Femur (tissue), 1 donor: ENCODE measurements at regions not wholly inside any gene's neighbourhood (a gene's known extent, or its start where the extent isn't known, plus 50 kb on each side); places are given as distances from the start of the nearest gene placed in this dataset.
"Not testable (repeated sequence)": the region's sequence is repeated elsewhere in the genome, so short reads cannot be mapped to it uniquely, and the experiment has no call there.

ENCODE experiments used
- DNase-seq: peaks from one replicate; pipeline ENCODE4 v3.0.0-alpha.2; 2017

DNA sequence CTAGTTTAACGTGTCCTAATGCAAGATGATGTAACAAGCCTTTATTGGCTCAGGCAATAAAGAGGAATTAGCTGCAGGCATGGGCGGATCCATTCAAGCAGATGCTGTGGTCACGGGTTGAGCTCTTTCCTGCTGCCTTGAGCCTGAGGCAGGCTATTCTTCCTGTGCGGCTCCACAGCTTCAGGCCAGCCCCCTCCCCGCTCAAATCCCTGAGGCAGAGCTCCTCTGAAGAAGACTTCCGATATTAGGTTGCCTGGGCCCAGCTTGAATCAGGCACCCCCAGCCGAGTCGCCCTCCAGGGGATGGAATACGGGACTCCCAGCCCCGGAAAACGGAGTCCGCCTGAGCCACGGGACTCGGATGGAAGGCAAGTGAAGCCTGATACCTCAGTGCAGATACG is 95.0 kb upstream of the RUFY1 start:
- no peak for DNase-seq

DNA sequence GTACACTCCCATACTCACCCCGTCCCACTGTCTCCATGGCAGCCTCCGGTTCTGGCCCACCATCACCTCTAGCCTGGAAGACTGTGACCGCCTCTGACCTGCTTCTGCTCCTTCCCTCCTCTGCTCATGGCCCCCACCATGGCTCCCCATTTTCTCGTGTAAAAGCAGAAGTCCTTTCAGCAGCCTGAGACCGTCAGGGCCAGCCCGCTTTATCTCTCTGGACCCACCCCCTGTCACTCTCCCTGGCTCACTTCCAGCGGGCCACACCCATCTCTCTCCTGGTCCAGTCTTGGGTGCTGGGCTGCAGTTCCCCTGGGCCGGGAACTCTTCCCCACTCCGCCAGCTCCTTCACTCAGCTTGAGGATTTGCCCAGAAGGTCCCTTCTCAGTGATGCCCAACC is 96.0 kb upstream of the RUFY1 start:
- DNase-seq, result no peak

DNA sequence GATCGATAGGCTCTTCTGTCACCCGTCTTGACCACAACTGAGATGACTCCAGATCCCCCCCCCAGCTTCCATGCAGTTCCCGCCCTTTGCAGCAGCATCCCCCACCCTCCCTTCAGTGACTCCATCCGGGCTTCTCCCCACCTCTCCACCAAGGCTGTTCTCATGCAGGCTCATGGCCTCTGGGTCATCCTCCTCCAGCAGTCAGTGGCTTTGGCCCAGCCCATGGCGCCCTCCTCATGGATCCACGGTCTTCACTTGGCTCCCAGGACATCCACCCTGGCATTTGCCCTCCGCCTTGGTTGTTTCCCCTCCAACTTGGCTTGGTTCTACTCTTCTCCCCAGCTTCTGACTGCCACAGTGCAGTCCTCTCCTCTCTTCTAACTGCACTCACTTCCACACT is 96.7 kb upstream of the RUFY1 start:
- no peak for DNase-seq

DNA sequence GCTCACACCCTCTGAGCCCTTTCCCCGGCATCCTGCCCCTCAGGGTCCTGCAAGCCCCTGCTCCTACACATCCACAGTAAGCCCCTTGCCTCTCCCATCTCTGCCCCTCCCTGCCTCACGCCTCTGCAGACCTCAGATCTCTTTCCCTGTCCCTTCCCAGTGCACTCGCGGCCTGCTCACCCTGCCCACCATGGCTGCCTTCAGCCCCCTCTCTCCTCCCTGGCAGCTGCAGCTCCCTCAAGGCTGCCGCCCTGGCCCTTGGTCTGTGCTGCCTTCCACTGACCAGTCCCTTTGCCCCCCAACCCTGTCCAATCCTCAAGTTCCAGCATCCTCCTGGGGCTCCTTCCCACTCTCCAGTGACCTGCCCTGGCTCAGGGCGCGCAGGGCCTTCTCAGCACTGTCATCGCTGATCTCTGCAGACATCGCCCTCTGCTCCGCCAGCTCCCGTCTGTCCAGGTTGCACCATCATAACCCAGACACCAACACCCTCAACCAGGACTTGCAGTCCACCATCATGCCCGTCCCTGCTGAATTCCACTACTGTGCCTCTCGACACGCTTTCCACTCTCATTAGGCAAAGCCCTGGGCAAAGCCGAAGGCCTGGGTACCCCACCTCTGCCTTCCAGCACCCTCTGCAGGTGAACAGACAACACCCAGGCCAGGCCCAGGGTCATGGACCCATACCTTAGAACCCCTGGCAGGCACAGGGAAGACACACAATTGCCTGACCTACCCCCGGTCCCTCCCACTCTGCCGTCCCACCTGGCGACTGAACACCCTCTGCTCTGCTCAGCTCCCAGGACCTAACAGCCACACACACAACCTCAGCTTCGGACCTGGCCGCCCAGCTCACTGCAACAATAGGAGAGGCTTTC is 97.8 kb upstream of the RUFY1 start:
- DNase-seq, result no peak

DNA sequence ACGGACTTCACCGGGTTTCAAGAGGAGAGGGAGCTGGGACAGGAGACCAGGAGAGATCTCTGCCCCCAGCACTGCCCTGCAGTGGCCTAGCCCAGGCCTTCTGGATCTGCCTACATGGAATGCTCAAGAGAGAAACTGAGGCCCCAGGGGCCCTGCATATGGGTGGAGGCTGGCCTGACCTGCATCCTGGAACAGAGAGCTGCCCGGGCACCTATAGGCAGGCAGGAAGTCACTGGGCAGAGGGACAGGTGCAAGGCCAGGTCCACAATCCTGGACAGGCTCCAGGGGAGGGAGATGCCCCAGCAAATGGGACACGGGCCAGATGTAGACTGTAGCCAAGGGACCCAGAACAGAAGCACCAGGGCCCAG is 98.5 kb upstream of the RUFY1 start:
- no peak for DNase-seq

DNA sequence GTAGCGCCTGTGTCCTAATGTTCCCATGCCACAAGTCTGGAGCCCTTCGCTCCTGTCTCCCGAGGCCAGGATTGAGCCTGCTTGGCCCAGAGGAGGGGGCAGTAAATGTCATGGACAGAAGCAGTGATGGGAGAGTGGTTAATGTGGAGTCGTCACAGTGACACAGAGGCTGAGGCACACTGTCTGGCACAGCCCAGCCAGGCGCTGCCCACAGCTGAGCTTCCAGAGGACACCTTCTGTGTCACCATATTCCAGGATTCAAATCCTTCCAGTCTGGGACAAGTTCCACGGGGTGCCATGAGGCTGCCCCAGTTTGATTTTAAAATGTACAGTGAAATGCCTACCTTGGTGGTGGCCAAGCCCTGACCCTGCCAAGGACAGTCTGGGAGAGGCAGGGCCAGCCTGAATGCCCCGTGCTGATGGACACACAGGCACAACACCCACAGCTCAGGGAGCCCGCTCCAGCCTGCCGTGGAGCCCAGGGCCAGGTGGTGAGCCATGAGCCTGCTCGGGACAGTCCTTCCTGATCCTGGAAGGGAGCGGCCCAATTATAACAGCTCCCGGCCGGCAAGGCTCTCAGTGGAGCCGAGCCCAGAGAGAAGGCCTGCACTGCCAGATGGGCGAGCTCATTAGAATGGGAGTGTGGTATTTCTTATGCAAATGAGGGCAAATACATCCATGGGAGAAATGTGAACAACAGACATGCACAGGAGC is 99.1 kb upstream of the RUFY1 start:
- DNase-seq, result no peak

DNA sequence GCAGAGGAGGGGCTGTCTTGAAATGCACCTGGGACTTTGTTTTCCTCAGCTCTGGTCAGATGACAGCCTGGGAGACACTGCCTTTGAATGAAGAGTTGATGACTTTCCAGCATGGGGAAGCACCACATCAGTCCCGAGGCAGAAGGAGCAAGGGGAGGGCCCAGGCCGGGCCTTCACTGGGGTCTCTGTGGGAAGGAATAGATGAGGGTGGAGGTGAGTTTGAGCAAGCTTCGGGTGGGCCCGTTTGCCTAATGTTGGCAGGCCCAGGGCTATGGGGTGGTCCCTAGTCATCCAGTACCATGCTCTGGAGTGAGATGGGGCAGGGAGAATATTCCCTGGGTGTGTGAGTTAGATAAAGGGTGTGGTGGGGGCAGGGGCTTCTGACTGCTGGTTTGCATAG is 100.4 kb upstream of the RUFY1 start:
- not testable (repeated sequence) for DNase-seq

DNA sequence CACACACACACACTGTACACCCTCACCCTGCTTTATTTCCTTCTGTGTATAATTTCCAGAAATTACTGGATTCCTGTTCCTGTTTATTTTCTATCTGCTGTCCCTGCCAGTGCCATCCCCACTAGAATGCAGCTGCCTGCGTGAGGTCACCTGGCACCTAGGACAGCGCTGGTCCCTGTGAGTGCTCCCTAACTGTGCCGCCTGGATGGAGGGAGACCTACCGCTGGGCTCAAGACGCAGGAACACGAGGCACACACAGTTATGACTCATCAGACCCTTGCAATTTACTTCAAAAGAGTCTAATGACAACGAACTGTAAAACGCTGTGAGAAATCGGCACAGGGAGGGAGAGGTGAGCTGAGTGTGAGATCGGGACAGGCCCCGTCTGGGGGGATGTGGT is 102.1 kb upstream of the RUFY1 start:
- not testable (repeated sequence) for DNase-seq

DNA sequence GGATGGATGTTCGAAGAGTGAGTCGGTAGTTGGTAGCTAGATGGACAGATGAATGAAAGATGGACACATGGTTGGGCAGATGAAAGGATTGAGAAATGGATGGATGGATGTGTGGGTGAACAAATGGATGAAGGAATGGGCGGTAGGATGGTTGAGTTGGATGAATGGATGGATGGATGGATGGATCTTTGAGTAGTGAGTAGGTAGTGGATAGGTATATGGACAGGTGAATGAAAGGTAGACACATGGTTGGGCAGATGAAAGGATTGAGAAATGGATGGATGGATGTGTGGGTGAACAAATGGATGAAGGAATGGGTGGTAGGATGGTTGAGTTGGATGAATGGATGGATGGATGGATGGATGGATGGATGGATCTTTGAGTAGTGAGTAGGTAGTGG is 97.0 kb upstream of the ADAMTS2 start:
- DNase-seq, result not testable (repeated sequence)

DNA sequence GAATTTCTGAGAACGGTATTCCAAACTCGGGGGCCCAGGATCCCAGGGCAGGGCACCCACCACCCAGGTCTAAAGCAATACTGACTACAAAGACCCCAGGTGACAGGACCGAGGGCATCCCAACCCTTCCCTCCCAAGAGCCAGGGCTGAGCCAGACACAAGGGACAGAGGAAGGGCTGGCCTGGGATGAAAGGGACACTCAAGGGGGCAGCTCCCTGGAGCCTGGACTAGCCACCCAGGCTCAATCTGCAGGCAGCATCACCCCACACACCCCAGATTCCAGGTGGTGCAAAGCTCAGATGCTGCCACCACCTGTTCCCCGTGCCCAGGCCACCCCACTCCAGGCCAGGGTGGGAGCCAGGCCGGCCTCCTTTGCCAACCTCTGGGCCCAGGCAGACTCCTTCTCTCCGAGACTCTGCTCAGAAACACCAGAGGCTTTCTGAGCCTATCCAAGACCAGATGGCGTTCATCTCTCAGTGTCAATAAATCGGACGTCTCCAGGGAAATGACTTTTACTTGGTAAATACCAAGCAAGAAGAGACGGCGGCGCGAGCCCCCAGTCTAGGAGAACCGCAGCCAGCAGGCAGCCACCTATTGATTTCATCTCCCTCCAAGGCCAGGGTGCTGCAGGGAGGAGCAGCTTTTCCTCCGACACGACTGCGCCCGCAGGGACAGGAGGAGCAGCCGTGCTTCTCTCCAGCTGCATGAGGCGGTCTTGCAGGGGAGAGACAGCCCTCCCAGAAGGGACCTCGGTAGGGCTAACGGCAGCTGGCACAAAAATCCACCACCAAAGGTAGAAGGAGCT is 94.1 kb upstream of the ADAMTS2 start:
- DNase-seq, result no peak

DNA sequence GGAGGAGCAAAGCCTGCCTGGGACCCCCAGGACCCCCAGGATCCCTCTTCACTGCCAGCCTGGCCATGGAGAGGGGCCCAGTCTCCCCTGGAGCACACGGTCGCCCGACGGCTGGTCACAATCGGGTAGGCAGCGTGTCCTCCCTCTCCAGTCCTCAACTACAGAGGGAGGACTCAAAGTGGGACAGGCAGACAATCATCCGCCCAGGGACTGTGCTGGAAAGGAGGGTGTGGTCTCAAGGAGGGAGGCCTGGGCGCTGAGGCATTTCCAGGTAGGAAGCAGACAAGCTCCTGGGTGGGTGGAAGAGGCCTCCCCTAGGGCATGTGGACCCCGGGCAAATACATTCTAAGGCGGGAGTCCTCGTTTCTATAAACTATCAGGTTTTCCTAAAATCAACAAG is 93.2 kb upstream of the ADAMTS2 start:
- DNase-seq, result no peak

DNA sequence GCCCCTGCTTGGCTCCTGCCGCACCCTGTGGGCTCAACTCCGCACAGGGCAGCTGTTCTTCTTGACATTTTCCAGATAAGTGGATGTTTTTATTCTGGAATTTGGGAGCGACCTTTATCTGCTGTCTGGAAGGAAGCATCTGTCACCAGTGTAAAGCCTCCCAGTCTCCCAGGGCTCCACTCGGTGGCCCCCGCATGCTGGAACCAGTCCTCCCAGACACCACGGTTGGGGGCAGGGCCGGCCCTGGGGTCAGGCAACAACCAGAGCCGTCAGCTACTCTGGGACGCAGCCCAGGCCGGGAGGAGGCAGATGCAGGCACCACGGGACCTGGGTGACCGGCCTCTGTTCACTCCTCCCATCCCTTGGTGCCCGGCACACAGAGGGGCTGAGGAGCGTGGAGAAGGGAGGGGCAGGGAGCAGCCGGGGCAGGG is 92.8 kb upstream of the ADAMTS2 start:
- DNase-seq, result no peak

DNA sequence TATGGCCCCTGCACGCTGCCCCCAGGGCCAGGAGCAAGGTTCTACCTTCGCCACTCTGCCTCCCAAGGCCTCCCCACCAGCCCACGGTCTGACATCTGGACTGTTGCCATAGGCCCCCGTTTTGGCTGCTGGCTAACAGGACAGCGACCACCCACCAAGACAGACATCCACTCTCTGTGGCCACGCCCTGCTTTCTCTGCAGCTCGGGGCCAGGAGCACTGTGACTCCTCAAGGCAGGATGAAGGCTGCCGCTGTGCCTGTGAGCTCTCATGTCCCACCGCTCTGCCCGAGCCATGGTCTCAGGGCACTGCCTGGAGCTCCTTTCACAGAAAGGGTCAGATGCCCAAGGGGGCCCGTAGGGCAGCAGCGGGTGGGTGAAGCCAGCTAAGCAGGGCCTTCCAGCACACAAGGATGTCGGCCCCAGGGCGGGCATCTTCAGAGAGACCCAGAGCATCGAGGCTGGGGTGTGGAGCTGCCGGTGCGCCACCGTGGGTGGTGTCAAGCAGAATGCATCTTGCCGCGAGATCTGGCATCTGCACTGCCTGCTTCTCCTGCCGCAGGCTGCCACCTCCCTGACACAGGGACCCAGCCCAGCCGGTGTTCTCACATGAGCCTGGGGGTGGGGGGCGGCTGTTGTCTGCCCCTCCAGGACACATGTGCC is 92.2 kb upstream of the ADAMTS2 start:
- DNase-seq, result no peak

DNA sequence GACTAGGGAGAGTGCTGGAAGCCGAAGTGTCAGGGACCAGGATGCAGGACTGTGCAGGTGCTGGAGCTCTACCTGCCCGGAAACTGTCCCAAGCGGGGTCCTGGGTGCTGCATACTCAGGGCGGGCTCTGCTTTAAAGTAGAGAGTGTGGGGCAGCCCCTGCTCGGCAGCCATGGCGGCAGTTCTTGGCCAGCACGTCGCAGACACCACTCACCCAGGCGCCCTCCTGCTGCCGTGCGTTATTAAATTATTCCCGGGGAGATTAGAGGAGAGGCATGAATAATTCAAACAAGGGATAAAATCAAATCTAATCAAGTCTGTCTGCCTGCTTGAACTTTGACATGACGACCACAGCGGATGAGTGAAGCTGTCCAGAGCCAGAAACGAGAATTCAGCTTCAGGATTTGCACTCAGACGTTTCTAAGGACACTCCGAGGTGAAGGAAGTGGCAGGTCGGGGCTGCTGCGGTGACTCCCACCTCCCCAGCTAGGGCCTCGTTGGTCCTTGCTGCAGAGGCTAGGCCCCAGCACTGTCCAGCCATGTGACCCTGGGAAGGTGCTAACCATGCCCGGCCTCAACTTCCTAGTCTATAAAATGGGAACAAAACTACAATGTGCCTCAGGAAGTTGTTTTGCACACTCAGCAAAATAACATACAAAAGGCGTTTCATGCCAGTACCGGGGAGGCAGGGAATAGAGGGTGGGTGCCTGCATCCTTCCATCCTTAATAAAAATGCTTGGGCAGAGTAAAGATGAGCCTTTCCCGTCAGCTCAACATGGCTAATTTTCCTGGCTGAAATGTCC is 91.3 kb upstream of the ADAMTS2 start:
- no peak for DNase-seq

DNA sequence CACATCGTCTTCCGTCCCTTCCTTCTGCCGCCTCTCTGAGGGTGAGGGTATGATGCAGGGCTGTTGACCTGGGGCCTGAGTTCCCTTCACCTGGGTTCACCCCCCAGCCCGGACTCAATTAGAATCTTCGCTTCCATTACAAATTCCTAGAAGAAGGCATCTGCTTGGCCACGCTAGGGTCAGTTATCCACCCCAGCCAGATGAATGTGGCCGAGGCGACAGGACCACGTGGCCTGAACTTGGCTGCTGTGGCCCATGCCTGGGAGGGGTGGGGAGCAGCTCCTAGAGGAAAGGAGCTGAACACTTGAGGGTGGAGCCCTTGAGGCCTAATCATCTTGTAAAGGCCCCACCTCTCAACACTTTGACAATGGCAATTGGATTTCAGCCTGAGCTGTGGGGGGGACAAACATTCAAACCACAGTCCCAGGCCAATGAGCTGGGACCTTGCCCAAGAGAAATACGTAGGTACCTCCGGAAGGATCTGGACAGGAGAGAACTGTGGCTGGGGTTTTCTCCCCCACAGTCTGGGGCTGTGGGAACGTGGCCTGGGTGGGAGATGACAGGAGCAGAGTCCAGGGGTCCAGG is 90.6 kb upstream of the ADAMTS2 start:
- DNase-seq, result peak; percentile 7

DNA sequence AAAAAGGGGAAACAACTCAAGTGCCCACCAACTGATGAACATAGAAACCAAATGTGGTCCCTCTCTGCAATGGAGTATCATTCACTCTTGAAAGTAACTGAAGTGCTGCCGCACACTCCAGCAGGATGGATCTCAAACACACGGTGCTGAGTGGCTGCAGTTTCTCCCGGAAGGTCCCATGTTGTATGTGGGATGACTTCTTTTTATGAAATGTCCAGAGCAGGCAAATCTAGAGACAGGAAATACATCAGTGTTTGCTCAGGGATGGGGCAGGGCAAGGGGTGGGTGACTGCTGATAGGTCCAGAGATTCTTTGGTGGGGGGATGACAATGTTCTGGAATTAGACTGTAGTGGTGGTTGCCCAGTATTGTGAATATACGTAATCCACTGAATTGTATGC is 89.9 kb upstream of the ADAMTS2 start:
- DNase-seq, result peak; percentile 4

DNA sequence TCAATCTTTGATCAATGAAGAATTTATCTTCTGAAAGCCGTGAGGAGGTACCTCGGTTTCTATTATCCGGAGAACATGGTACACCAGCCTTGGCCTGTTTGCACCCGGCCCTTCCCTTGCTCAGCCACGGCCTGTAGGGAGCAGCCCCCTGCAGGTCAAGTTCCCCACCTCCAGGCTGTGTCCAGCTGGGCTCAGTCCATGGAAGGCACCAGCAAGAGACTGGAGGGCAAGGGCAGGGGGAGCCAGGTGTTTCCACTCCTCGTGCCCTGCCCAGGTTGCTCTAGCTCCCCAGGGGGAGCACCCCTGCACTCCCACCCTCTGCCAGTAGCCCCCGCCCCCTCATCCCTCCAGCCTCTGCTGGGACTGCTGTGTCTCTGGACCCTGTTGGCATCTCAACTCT is 87.3 kb upstream of the ADAMTS2 start:
- DNase-seq, result peak; percentile 5

DNA sequence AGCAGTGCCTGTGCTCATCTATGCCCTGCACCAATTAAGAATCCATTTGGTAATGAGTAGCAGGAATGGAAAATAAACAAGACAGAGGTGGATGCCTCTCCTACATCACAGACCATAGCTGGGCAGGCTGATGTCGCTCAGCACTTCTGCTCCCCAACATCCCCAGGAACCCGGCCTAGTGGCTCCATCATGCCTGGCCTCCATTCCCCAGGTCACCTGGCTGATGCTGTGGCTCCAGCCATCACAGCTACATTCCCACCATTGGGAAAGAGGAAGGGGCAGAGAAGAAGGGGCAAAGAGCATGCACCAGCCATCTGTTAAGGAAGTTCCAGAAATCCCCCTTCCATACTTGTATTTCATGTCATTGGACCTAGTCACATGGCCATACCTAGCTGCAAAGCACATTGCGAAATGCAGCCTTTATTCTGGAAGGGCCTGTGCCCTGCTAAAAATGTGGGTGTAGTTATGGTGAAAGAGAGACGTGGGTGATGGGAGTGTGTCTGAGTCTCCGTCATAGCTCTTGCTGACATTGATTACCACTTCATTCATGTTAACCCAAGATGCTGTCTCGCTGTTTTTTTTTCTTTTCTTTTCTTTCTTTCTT is 86.1 kb upstream of the ADAMTS2 start:
- peak; percentile 1 for DNase-seq

DNA sequence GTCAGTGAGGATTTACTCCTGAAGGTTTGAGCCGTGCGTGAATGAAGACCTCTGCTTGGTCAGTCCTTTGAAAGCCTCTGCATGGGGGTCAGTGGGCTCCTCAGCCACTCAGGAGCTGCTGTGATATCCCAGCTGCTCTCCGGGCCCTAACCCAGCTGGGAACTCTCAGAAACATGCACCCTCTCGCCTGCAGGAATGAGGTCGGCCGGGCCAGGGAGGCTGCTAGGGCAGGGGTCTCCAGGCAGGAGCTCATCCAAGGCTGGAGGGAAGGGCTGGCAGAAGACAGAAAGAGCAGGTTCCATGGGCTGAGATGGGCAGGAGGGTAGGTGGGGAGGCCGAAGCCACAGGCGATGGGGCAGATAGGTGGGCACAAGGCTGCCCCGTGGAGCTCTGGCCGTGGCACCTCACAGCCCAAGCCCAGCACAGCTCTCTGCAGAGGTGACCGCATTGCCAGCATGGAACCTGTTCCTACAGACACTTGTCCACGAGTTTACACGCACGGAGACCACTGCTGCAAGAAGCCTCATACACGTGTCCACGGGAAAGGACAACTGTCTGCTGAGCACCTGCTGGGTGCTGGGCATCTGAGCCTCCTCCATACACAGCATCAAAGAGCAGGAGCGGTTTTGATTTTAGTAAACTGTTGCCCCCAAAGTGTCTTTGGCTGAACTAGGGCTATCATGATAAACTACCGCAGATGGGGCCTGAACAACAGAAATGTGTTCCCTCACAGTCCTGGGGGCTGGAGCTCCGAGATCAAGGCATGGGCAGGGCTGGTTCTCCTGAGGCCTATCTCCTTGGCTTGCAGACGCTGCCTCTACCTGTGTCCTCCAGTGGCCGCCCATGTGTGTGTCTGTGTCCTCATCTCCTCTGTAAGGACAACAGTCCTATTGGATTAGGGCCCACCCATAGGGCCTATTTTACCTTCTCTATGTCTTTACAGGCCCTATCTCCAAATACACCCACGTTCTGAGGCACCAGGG is 85.2 kb upstream of the ADAMTS2 start:
- DNase-seq, result peak; percentile 10

DNA sequence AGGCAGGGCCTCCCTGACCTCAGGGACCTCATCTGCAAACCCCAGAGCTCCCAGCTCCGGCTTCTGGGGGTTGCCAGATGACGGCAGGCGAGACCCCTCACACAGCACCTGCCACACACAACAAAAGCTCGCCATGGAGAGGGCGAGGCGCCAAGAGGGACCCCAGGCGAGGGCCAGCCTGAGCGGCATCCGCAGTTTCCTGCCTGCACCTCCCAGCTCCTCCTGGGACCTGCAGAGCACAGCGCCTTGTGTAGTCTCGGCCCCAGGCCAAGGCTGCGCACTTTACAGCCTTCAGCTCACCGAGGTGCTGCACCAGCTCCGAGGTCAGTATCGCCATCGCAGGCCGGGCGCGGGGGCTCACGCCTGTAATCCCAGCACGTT is 82.4 kb upstream of the ADAMTS2 start:
- DNase-seq, result peak; percentile 8
